GM19463 (cell line): ENCODE measurements at regions not wholly inside any gene's neighbourhood (a gene's known extent, or its start where the extent isn't known, plus 50 kb on each side); places are given as distances from the start of the nearest gene placed in this dataset.
"Not testable (repeated sequence)": the region's sequence is repeated elsewhere in the genome, so short reads cannot be mapped to it uniquely, and the experiment has no call there.

ENCODE experiments used
- ATAC-seq: cut with Tn5 transposase; IDR thresholded peaks from one replicate; pipeline ENCODE4 v1.9.1; 2021; ENCODE audit warnings: mild to moderate bottlenecking, moderate library complexity; ENCODE audit not compliant: unreplicated experiment

GRCh38 chr13:90710164-90710759 is 637.2 kb upstream of the MIR17HG start:
- no peak for ATAC-seq

GRCh38 chr13:90713441-90714133 is 633.9 kb upstream of the MIR17HG start:
- ATAC-seq = no peak

GRCh38 chr13:90715485-90715884 is 632.0 kb upstream of the MIR17HG start:
- no peak for ATAC-seq

GRCh38 chr13:90717451-90717936 is 630.0 kb upstream of the MIR17HG start:
- ATAC-seq = no peak

- no peak for ATAC-seq
These were observed 628.0 kb upstream of the MIR17HG start for GRCh38 chr13:90719461-90719860.

GRCh38 chr13:90721937-90722336 is 625.5 kb upstream of the MIR17HG start:
- no peak for ATAC-seq

- ATAC-seq = no peak
These were observed 624.1 kb upstream of the MIR17HG start for GRCh38 chr13:90723381-90723780.

- no peak for ATAC-seq
These were observed 621.1 kb upstream of the MIR17HG start for GRCh38 chr13:90726375-90726774.

- ATAC-seq = no peak
These were observed 615.4 kb upstream of the MIR17HG start for GRCh38 chr13:90732049-90732448.

- ATAC-seq = not testable (repeated sequence)
These were observed 613.0 kb upstream of the MIR17HG start for GRCh38 chr13:90734497-90734896.

- no peak for ATAC-seq
These were observed 608.6 kb upstream of the MIR17HG start for GRCh38 chr13:90738881-90739280.

GRCh38 chr13:90740099-90740498 is 607.4 kb upstream of the MIR17HG start:
- no peak for ATAC-seq

- ATAC-seq = no peak
These were observed 605.1 kb upstream of the MIR17HG start for GRCh38 chr13:90742381-90742780.

GRCh38 chr13:90746230-90746629 is 601.3 kb upstream of the MIR17HG start:
- no peak for ATAC-seq

GRCh38 chr13:90750021-90750420 is 597.5 kb upstream of the MIR17HG start:
- ATAC-seq = no peak

- no peak for ATAC-seq
These were observed 596.5 kb upstream of the MIR17HG start for GRCh38 chr13:90751026-90751425.

GRCh38 chr13:90752070-90752469 is 595.4 kb upstream of the MIR17HG start:
- ATAC-seq = no peak

- ATAC-seq = no peak
These were observed 590.3 kb upstream of the MIR17HG start for GRCh38 chr13:90757127-90757680.

- no peak for ATAC-seq
These were observed 586.8 kb upstream of the MIR17HG start for GRCh38 chr13:90760639-90761038.

GRCh38 chr13:90763476-90764150 is 583.9 kb upstream of the MIR17HG start:
- ATAC-seq = no peak

GRCh38 chr13:90766386-90766902 is 581.0 kb upstream of the MIR17HG start:
- no peak for ATAC-seq
